EL (cell line): ENCODE measurements at regions not wholly inside any gene's neighbourhood (a gene's known extent, or its start where the extent isn't known, plus 50 kb on each side); places are given as distances from the start of the nearest gene placed in this dataset.

ENCODE experiments used
- DNase-seq: peaks from one replicate; pipeline ENCODE4 v3.0.0-alpha.2; 2016

GRCh38 chr4:85407546-85407945 lies 67.4 kb upstream of the ARHGAP24 start:
- no peak for DNase-seq

DNA sequence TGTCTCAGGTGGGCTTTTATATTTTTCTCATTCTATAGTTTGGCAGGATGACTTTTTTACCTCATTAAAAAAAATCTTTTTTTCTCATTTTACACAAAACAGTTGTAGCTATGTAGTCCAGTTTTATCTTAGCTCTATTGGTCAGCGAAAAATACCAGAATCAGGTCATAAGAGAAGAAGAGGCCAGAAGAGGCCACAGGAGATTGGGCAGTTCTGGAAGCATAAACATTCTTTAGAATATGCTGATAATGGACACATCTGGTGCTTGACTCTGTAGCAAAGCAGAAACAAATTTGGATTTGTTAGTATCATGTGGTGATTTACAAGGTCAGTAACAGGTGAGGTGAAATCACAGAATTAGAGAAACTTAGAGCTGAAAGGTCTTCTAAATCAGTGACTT lies 66.6 kb upstream of the ARHGAP24 start:
- no peak for DNase-seq

GRCh38 chr4:85409251-85409650 lies 65.7 kb upstream of the ARHGAP24 start:
- DNase-seq = peak; percentile 8

DNA sequence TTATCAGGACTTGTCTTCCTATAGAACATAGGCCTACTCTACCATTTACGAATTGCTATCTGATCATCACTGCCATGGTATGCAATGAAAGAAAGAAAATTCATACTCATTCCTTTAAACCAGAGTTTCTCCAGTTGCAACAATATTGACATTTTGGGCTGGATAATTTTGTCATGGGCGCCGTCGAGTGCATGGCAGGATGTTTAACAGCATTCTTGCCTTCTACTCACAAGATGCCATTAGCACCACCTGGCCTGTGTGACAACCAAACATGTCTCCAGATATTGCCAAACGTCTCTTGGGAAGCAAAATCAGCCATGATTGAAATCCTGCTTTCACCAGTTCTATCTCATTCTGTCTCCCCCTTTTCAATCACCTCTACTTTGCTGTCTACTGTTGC lies 63.6 kb upstream of the ARHGAP24 start:
- DNase-seq = no peak

DNA sequence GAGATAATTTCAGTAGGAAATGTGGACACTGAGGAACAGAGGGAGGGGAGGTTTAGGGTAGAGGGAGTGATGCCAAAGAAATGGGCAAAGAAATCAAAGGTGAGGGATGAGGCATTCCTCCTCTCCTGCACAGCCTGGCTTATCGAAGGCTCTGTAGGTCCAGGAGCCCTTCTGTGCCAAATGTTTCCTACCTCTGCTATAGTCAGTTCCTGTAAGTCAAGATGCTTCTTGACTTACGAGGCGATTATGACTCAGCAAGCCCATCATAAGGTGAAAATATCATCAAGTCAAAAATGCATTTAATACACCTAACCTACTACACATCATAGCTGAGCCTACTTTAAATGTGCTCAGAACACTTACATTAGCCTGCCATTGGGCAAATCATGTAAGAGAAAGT lies 60.0 kb upstream of the ARHGAP24 start:
- no peak for DNase-seq

DNA sequence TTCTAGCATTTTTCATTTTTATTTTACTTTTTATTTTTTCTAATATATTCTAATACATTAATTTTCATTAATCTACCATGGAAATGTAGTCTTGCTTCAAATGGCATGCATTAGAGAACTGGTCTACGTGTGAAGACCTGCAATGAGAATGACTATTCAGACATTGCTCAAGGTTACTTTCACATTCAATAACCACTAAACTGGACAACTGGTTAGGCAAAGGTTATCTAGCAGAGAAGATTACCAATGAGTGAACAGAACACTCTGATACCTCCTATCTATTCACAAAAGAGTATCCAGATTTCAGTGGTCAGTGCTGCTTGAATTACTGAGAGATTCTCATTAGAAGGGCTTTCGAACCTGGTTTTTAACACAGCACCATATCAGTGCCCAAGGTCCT lies 58.9 kb upstream of the ARHGAP24 start:
- DNase-seq = no peak

- DNase-seq = no peak
Measured at GRCh38 chr4:85419103-85419502, 55.8 kb upstream of the ARHGAP24 start.

DNA sequence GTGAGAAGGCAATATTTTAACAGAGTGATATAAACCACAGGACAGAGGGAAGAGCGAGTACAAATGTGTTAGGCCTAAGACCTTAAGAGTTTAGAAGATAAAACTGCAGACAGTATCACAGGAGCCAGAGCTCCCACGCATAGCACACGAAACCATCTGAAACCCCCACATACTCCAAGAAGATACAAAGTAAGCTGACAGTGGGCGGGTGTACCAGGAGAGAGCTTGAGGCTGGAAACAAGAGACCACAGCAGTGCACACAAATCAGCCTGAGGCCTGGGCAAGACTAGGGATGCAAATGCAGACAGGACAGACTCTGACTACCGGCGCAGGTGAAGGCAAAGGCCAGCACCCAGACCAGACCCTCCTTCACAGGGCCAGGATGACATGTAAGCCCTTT lies 54.1 kb upstream of the ARHGAP24 start:
- DNase-seq = no peak

DNA sequence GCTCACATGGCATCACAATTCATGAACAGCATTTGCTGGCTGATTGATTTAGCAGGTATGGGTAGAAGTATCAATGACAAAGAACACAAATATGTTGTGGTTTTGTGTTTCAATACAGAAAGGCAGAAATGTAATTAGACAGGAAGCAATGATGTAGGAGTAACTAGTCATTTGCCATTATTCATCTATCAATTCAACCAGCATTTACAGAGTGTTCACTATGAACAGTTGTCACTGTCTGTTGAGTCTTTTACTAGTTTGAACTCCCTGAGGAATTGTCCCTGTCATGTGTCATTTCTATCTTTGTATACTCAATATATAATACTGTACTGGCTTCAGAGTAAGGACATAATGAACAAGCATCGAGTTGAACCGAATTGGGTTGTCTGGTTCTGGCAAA lies 51.5 kb upstream of the ARHGAP24 start:
- DNase-seq = peak; percentile 4
